Ishikawa (cell line): ENCODE measurements at regions not wholly inside any gene's neighbourhood (a gene's known extent, or its start where the extent isn't known, plus 50 kb on each side); places are given as distances from the start of the nearest gene placed in this dataset.

Experiments used
- CEBPB ChIP-seq: IDR thresholded peaks from 2 replicates; pipeline ENCODE4 v1.6.1; 2012
- CREB1 ChIP-seq: IDR thresholded peaks from 2 replicates; pipeline ENCODE4 v1.6.1; 2012; ENCODE audit warnings: low read depth
- EGR1 ChIP-seq: IDR thresholded peaks from 2 replicates; pipeline ENCODE4 v1.6.1; 2012
- EP300 ChIP-seq: IDR thresholded peaks from 2 replicates; pipeline ENCODE4 v1.6.1; 2012; ENCODE audit warnings: borderline replicate concordance
- FOXM1 ChIP-seq: IDR thresholded peaks from 2 replicates; pipeline ENCODE4 v1.6.1; 2012; ENCODE audit warnings: low read depth, borderline replicate concordance
- NFIC ChIP-seq: IDR thresholded peaks from 2 replicates; pipeline ENCODE4 v1.6.1; 2012
- RAD21 ChIP-seq: IDR thresholded peaks from 2 replicates; pipeline ENCODE4 v1.6.1; 2012; ENCODE audit warnings: low read depth
- TAF1 ChIP-seq: IDR thresholded peaks from 2 replicates; pipeline ENCODE4 v1.6.1; 2012; ENCODE audit warnings: low read depth, mild to moderate bottlenecking
- TCF12 ChIP-seq: IDR thresholded peaks from 2 replicates; pipeline ENCODE4 v1.6.1; 2012; ENCODE audit warnings: low read depth
- TEAD4 ChIP-seq: IDR thresholded peaks from 2 replicates; pipeline ENCODE4 v1.6.1; 2012
- YY1 ChIP-seq: IDR thresholded peaks from 2 replicates; pipeline ENCODE4 v1.6.1; 2012; ENCODE audit warnings: low read depth
- ZBTB7A ChIP-seq: IDR thresholded peaks from 2 replicates; pipeline ENCODE4 v1.6.1; 2012; ENCODE audit warnings: low read depth
- TF ChIP-seq, protein P1 (sequence below): IDR thresholded peaks from 2 replicates; pipeline ENCODE4 v1.6.1; 2012; ENCODE audit warnings: low read depth, mild to moderate bottlenecking
- TF ChIP-seq, protein P2 (sequence below): IDR thresholded peaks from 2 replicates; pipeline ENCODE4 v1.6.1; 2012
- TF ChIP-seq, protein P3 (sequence below): IDR thresholded peaks from 2 replicates; pipeline ENCODE4 v1.6.1; 2012

DNA sequence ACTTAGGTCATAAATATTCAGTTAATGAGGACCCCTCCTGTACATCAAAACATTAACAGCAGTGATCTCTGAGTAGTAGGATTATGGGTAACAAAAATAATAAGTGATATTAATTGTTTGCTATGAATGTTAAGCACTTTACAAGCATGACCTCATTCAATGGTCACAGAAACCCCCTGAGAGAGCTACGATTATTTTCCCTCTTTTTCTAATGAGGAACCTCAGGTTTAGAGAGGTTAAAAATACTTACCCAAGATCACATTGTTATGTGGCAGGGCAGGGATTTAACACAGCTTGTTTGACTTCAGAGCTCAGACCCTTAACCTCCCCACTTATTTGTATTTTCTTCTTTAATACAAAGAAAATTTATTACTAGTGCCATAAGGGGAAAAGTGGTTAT, 228.2 kb downstream of the TBL1XR1 start:
- TF ChIP-seq CREB1 (no peak), EP300 (no peak), FOXM1 (no peak), RAD21 (no peak)
- TF ChIP-seq, protein P1, sequence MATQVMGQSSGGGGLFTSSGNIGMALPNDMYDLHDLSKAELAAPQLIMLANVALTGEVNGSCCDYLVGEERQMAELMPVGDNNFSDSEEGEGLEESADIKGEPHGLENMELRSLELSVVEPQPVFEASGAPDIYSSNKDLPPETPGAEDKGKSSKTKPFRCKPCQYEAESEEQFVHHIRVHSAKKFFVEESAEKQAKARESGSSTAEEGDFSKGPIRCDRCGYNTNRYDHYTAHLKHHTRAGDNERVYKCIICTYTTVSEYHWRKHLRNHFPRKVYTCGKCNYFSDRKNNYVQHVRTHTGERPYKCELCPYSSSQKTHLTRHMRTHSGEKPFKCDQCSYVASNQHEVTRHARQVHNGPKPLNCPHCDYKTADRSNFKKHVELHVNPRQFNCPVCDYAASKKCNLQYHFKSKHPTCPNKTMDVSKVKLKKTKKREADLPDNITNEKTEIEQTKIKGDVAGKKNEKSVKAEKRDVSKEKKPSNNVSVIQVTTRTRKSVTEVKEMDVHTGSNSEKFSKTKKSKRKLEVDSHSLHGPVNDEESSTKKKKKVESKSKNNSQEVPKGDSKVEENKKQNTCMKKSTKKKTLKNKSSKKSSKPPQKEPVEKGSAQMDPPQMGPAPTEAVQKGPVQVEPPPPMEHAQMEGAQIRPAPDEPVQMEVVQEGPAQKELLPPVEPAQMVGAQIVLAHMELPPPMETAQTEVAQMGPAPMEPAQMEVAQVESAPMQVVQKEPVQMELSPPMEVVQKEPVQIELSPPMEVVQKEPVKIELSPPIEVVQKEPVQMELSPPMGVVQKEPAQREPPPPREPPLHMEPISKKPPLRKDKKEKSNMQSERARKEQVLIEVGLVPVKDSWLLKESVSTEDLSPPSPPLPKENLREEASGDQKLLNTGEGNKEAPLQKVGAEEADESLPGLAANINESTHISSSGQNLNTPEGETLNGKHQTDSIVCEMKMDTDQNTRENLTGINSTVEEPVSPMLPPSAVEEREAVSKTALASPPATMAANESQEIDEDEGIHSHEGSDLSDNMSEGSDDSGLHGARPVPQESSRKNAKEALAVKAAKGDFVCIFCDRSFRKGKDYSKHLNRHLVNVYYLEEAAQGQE: no peak
- TF ChIP-seq, protein P2, sequence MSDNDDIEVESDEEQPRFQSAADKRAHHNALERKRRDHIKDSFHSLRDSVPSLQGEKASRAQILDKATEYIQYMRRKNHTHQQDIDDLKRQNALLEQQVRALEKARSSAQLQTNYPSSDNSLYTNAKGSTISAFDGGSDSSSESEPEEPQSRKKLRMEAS: no peak

DNA sequence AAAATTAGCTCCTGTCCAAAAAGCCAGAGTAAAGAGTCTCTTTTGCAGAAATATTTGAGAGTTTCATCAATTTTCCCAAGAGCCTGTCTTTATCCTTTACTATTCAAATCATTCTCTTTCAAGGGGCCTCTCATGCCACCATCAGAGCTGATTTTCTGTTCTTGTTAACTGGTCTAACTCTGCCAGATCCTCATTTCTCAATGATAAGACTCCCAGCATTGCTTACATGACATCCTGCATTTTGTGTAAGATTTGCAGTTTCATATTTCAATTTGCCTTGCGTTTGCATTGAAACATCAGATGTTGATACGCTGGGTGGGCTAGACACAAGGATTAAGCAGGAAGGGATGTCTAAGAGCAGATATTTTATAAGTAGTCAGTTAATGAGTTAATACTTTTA, 228.7 kb downstream of the TBL1XR1 start:
- TF ChIP-seq EP300: no peak
- no peak for TF ChIP-seq NFIC
- TF ChIP-seq YY1: no peak
- TF ChIP-seq, protein P1: no peak

DNA sequence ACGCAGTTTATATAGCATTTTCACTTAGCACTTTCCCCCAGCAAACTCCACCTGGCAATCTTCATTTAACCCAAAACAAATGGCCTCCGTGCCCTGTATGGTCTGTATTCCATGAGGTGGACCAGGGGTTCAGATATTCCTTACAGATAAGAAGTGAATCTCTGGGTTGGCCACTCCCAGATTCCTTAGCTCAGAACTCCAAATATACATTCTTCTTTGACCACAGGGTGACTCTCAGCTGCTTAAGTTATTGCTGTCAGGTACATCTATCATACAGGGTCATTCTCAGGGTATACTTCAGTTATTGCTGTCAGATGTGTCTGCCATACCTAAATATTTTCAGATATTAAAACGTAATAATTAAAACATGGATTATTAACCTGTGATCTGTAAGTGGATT, 229.8 kb downstream of the TBL1XR1 start:
- no peak for TF ChIP-seq TAF1
- TF ChIP-seq RAD21: no peak
- TF ChIP-seq YY1: no peak
- TF ChIP-seq CREB1: no peak
- no peak for TF ChIP-seq EGR1

DNA sequence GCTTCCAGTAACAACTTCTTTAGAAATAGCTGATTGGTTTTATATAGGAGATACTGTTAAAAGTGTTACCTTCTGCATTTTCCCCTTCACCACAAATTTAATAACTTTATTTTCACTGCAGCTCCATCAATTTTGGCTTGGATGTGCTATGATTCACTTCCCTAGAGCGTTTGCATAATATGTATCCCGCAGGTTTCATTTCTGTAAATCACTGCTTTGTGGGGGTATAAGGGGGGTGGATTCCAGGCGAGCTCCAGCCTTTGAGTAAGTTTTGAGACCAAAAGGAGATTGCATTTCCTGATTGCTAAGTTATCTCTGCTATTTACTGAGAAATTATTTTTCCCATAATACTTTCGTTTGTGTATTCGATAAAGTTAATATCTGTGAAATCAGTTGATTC, 232.6 kb downstream of the TBL1XR1 start:
- TF ChIP-seq CEBPB (no peak), YY1 (no peak), EP300 (no peak), ZBTB7A (no peak), TAF1 (no peak), NFIC (no peak), CREB1 (no peak), TCF12 (no peak)
- TF ChIP-seq, protein P3, sequence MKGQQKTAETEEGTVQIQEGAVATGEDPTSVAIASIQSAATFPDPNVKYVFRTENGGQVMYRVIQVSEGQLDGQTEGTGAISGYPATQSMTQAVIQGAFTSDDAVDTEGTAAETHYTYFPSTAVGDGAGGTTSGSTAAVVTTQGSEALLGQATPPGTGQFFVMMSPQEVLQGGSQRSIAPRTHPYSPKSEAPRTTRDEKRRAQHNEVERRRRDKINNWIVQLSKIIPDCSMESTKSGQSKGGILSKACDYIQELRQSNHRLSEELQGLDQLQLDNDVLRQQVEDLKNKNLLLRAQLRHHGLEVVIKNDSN: no peak

DNA sequence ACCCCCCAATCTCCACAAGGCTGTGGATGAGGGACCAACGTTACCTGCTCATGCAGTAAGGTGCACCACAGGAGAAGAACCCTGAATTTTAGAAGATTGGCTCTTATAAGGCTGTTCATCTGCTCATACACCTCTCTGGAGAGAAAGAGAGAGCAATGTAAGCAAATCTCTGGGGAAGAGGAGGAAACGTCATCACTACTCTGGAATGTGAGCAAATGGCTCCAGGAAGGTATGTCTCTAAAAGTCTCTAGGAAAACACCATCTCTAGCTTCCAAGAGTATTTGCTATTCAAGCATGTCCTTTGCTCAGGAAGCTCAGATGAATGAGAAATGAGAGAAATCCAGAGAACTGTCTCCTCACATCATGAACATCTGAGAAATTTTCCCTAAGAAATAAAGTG, 235.4 kb downstream of the TBL1XR1 start:
- TF ChIP-seq TAF1: no peak
- TF ChIP-seq EGR1: no peak
- TF ChIP-seq FOXM1: no peak
- no peak for TF ChIP-seq ZBTB7A
- TF ChIP-seq, protein P3: no peak
- TF ChIP-seq TEAD4: no peak
- TF ChIP-seq EP300: no peak
- TF ChIP-seq CEBPB: no peak
- TF ChIP-seq NFIC: no peak
- no peak for TF ChIP-seq RAD21
- TF ChIP-seq CREB1: no peak
- TF ChIP-seq TCF12: no peak
- TF ChIP-seq, protein P2: no peak
- TF ChIP-seq YY1: no peak
- TF ChIP-seq, protein P1: no peak

DNA sequence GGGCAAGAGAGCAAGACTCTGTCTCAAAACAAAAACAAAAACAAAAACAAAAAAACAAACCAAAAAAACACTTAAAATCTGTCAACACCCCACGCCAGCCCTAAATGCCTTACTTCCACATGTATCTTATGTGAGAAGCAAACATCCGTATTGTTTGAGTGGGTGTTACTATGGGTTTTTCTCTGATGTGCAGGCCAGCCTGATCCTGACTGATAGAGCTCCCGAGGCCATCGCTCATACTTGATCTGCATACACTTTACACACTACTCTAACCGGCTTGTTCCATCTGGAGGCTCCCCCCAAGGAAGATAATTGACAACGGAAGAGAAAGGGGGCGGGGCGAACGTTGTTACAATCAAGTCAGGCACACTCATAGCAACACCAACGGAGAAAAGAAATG, 237.4 kb downstream of the TBL1XR1 start:
- TF ChIP-seq TEAD4: no peak
- TF ChIP-seq YY1: no peak
- TF ChIP-seq EP300: no peak
- no peak for TF ChIP-seq RAD21
- TF ChIP-seq CREB1: no peak
- TF ChIP-seq, protein P2: no peak
- no peak for TF ChIP-seq TAF1
- TF ChIP-seq NFIC: no peak
- no peak for TF ChIP-seq CEBPB
- no peak for TF ChIP-seq EGR1
- TF ChIP-seq, protein P1: no peak
- TF ChIP-seq ZBTB7A: no peak
- TF ChIP-seq TCF12: no peak
- TF ChIP-seq, protein P3: no peak
- no peak for TF ChIP-seq FOXM1
